ENCODE measurements at regions not wholly inside any gene's neighbourhood (a gene's known extent, or its start where the extent isn't known, plus 50 kb on each side); places are given as distances from the start of the nearest gene placed in this dataset.
"Not testable (repeated sequence)": the region's sequence is repeated elsewhere in the genome, so short reads cannot be mapped to it uniquely, and the experiment has no call there.

GRCh38 chr16:73101568-73101967 is 53.6 kb upstream of the ZFHX3 start:
- TF ChIP-seq CHD2 (IDR thresholded peaks at IDR 0.05; ENCODE audit: low read length, partially characterized antibody) (no peak), PBX3 (IDR thresholded peaks at IDR 0.05) (no peak), TEAD4 (IDR thresholded peaks at IDR 0.05; ENCODE audit: borderline replicate concordance, insufficient read depth) (no peak), MXI1 (IDR thresholded peaks at IDR 0.05; ENCODE audit: low read depth, low read length) (no peak), GABPA (IDR thresholded peaks at IDR 0.05; ENCODE audit: low read depth) (no peak), MEF2A (IDR thresholded peaks at IDR 0.05; ENCODE audit: borderline replicate concordance, low read depth) (no peak), USF1 (IDR thresholded peaks at IDR 0.05; ENCODE audit: borderline replicate concordance, low read depth) (no peak), RFX5 (IDR thresholded peaks at IDR 0.05; ENCODE audit: low read length) (no peak), SMC3 (IDR thresholded peaks at IDR 0.05; ENCODE audit: low read depth, low read length) (no peak), EP300 (IDR thresholded peaks at IDR 0.05; ENCODE audit: borderline replicate concordance in 1 of 2, low read depth in 1 of 2, low read length in 1 of 2) (no peak), EZH2phosphoT487 (IDR thresholded peaks at IDR 0.05; ENCODE audit: borderline replicate concordance, low read depth) (no peak), REST (IDR thresholded peaks at IDR 0.05; ENCODE audit: low read depth, low read length) (no peak), ZBTB33 (IDR thresholded peaks at IDR 0.05; ENCODE audit: borderline replicate concordance, low read depth) (no peak), RXRA (IDR thresholded peaks at IDR 0.05; ENCODE audit: borderline replicate concordance, low read depth) (no peak), ELF1 (IDR thresholded peaks at IDR 0.05) (no peak)
- Histone ChIP-seq H3K9ac (no peak overlapping the region), H3K4me1 (ENCODE audit: control insufficient read depth in 1 of 2, insufficient read depth in 2 of 2, low read depth in 1 of 2, low read length in 1 of 2) (no peaks in the 10 kb centered on the region; a peak in 1 of 4 replicates), H3K27me3 (ENCODE audit: insufficient read depth) (no peaks in the 10 kb centered on the region), H3K79me2 (ENCODE audit: insufficient read depth) (no peaks in the 10 kb centered on the region), H3F3A (replicated peaks; ENCODE audit: insufficient read depth) (no peaks in the 10 kb centered on the region), H3K9me2 (no peaks in the 10 kb centered on the region), H3K36me3 (replicated peaks in 1 of 2; ENCODE audit: control insufficient read depth in 1 of 2, insufficient read depth in 2 of 2, low read length in 1 of 2) (no peaks in the 10 kb centered on the region), H3K4me2 (no peak overlapping the region), H3K9me3 (no peaks in the 10 kb centered on the region), H3K27ac (ENCODE audit: low read depth in 2 of 2, low read length in 1 of 2) (no peak overlapping the region), H4K20me1 (ENCODE audit: insufficient read depth) (no peaks in the 10 kb centered on the region), H3K4me3 (ENCODE audit: low read depth in 2 of 2, low read length in 1 of 2) (no peak overlapping the region), H2AFZ (ENCODE audit: low read depth) (no peak overlapping the region)
- ChIA-PET POLR2A (interaction anchor here (0.6 kb wide), 1 partner anchor 75 kb away, joined by 4 read pairs; no protein-coding TSS in a partner anchor), CTCF (interaction anchor here (0.5 to 0.7 kb wide), 2 partner anchors 69 to 172 kb away, joined by 3 to 4 read pairs; no protein-coding TSS in a partner anchor)
- WGBS (ENCODE audit: low lambda C conversion rate), result 93% methylated on average over 5 of the region's 5 CpGs
- DNase-seq, result no peak

- H3K4me3 ChIP-seq (ENCODE audit: low read depth in 2 of 2, low read length in 1 of 2); H4K20me1 ChIP-seq (ENCODE audit: insufficient read depth); H2AFZ ChIP-seq (ENCODE audit: low read depth); H3K27me3 ChIP-seq (ENCODE audit: insufficient read depth); H3K4me2 ChIP-seq; CTCF ChIA-PET; H3F3A ChIP-seq (replicated peaks; ENCODE audit: insufficient read depth); POLR2A ChIA-PET; H3K79me2 ChIP-seq (ENCODE audit: insufficient read depth); H3K9me3 ChIP-seq; H3K9ac ChIP-seq; H3K27ac ChIP-seq (ENCODE audit: low read depth in 2 of 2, low read length in 1 of 2); H3K9me2 ChIP-seq; H3K36me3 ChIP-seq (replicated peaks in 1 of 2; ENCODE audit: control insufficient read depth in 1 of 2, insufficient read depth in 2 of 2, low read length in 1 of 2); DNase-seq: not testable (repeated sequence)
- 69% methylated on average over 5 of the region's 5 CpGs for WGBS (ENCODE audit: low lambda C conversion rate)
- H3K4me1 ChIP-seq (ENCODE audit: control insufficient read depth in 1 of 2, insufficient read depth in 2 of 2, low read depth in 1 of 2, low read length in 1 of 2), result peaks cover 10 to 12% of the 10 kb centered on the region in 2 experiments; a peak in 3 of 4 replicates
Observed at GRCh38 chr16:73099601-73100000, 51.7 kb upstream of the ZFHX3 start.

All from SK-N-SH (cell line).